Kidney (tissue), 13 donors: ENCODE measurements at regions not wholly inside any gene's neighbourhood (a gene's known extent, or its start where the extent isn't known, plus 50 kb on each side); places are given as distances from the start of the nearest gene placed in this dataset.

Source experiments
- DNase-seq, 5 donors: peaks; one replicate each; pipeline ENCODE4 v3.0.0-alpha.2; 2013 to 2020
- FAIRE-seq: peaks from 2 replicates; lab custom pipeline; 2012; peaks lifted over from hg19 to GRCh38; lab: Jason Lieb, UNC
- H3K27ac ChIP-seq, 2 donors: one replicate each; pipeline ENCODE4 v1.7.0; 2013; ENCODE audit warnings: low read depth in 2 of 2, low read length in 2 of 2, inconsistent platforms in 1 of 2
- H3K27me3 ChIP-seq: one replicate; pipeline ENCODE4 v1.7.1; 2013; ENCODE audit warnings: low read length, inconsistent platforms; ENCODE audit not compliant: control insufficient read depth, insufficient read depth
- H3K36me3 ChIP-seq, 3 donors: one replicate each; pipeline versions ENCODE4 v1.7.0 to v1.7.1; 2013; ENCODE audit warnings: low read length in 3 of 3, control low read depth in 1 of 3, inconsistent platforms in 1 of 3; ENCODE audit not compliant: insufficient read depth in 3 of 3, control insufficient read depth in 2 of 3
- H3K4me1 ChIP-seq, 3 donors: one replicate each; pipeline versions ENCODE4 v1.7.0 to v1.7.1; 2013; ENCODE audit warnings: low read length in 3 of 3, inconsistent platforms in 1 of 3, low read depth in 1 of 3; ENCODE audit not compliant: control insufficient read depth in 2 of 3, insufficient read depth in 2 of 3
- H3K4me3 ChIP-seq, 3 donors: one replicate each; pipeline versions ENCODE4 v1.7.0 to v1.8.1; 2013; ENCODE audit warnings: low read length in 3 of 3, control low read depth in 1 of 3, inconsistent platforms in 1 of 3
- H3K9ac ChIP-seq, 3 donors: one replicate each; pipeline versions ENCODE4 v1.7.0 to v1.7.1; 2013; ENCODE audit warnings: low read length in 3 of 3, control low read depth in 1 of 3, inconsistent platforms in 1 of 3
- H3K9me3 ChIP-seq, 3 donors: one replicate each; pipeline versions ENCODE4 v1.7.0 to v1.7.1; 2013; ENCODE audit warnings: low read length in 3 of 3, control low read depth in 1 of 3, inconsistent platforms in 1 of 3; ENCODE audit not compliant: control insufficient read depth in 2 of 3, insufficient read depth in 1 of 3
- intact Hi-C: fragments of 100-400 bp; cut with DNase I; formaldehyde crosslinking; loops from one replicate; pipeline ENCODE4 v1.11.1; 2022
- TF ChIP-seq, protein P1 (sequence below): IDR thresholded peaks from 3 replicates; pipeline ENCODE4 v1.5.1; 2012; ENCODE audit warnings: mild to moderate bottlenecking, moderate library complexity, borderline replicate concordance; ENCODE audit not compliant: insufficient read depth; ENCODE audit errors: extremely low read depth
- donor health status: control.
- donor health status: control.
- donor health status: control.
- donor health status: control.
- donor health status: control.
- donor health status: DM: yes; HTN: yes; CAD: no.
- donor health status: Normal renal cell carcinoma (clear cell type).

DNA sequence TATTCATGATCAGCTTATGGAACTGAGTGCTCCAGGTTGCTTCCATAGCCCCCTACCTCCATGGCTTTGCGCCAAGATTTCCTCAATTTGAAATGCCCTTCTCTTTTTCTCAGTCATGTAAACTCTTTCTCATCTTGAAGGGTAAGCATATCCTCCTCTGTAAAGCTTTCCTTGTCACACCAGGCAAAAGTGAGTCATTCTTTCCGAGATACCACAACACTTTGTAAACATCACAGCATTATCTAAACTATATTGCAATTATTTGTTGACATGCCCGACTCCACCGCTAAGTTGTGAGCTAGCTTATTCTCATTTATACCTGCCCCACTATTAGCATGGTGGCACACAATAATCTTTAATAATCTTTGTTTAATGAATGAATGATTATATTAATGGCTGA, 419.5 kb upstream of the CHST9 start:
- no peaks in the 10 kb centered on the region for H3K4me1 ChIP-seq
- H3K9me3 ChIP-seq: no peaks in the 10 kb centered on the region
- TF ChIP-seq, protein P1, sequence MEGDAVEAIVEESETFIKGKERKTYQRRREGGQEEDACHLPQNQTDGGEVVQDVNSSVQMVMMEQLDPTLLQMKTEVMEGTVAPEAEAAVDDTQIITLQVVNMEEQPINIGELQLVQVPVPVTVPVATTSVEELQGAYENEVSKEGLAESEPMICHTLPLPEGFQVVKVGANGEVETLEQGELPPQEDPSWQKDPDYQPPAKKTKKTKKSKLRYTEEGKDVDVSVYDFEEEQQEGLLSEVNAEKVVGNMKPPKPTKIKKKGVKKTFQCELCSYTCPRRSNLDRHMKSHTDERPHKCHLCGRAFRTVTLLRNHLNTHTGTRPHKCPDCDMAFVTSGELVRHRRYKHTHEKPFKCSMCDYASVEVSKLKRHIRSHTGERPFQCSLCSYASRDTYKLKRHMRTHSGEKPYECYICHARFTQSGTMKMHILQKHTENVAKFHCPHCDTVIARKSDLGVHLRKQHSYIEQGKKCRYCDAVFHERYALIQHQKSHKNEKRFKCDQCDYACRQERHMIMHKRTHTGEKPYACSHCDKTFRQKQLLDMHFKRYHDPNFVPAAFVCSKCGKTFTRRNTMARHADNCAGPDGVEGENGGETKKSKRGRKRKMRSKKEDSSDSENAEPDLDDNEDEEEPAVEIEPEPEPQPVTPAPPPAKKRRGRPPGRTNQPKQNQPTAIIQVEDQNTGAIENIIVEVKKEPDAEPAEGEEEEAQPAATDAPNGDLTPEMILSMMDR: no peak
- DNase-seq (no peak), FAIRE-seq (no peak)
- H3K4me3 ChIP-seq: no peak overlapping the region
- intact Hi-C loops: no loop called here
- no peaks in the 10 kb centered on the region for H3K36me3 ChIP-seq
- no peak overlapping the region for H3K9ac ChIP-seq
- H3K27ac ChIP-seq: no peak overlapping the region
- H3K27me3 ChIP-seq: no peaks in the 10 kb centered on the region

DNA sequence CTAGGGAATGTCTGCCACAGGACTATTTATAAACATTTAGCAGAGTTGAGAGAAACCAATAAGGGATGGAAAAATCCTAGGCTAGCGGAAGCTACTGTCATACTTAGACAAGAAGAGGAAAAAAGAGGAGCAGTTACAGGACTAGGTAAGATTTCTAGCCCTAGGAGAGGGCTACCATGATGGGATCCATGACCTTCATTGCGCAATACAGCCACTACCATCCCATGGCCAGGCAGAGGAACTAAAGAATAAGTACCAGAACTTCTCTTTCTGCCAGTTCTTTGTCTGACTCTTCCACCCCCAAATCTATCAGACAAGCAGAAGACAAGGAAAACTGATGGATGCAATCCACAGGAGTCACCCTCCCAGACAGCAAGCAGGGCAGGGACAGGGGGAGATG, 417.0 kb upstream of the CHST9 start:
- TF ChIP-seq, protein P1: no peak
- FAIRE-seq: no peak
- no peaks in the 10 kb centered on the region for H3K36me3 ChIP-seq

DNA sequence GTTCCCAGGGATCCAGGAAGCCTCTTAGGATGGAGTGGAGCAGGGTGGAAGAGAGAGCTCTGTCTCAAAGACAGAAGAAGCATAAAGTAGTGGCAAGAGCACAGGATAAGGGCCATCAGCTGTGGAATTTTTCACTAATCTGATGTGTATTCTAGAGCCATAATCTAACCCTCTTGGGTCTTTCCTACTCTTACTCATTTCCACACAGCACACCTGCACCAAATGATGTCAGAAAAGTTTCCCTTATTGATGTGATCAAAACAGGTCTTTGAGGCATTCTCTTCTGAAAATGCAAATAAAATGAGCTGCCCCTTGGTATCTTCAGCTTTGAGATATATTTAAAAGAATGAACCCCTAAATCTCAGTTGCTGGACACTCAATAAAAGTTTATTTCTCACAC, 415.1 kb upstream of the CHST9 start:
- Histone ChIP-seq H3K9me3 (no peaks in the 10 kb centered on the region), H3K4me1 (no peaks in the 10 kb centered on the region), H3K27me3 (no peaks in the 10 kb centered on the region), H3K4me3 (no peak overlapping the region), H3K27ac (no peak overlapping the region), H3K9ac (no peak overlapping the region), H3K36me3 (no peaks in the 10 kb centered on the region)
- DNase-seq (no peak), FAIRE-seq (no peak)
- TF ChIP-seq, protein P1: no peak
- intact Hi-C loops: no loop called here

More for the DNA sequence above, 417.0 kb upstream of the CHST9 start:
- intact Hi-C loops: no loop called here
- no peak overlapping the region for H3K9ac ChIP-seq
- no peak overlapping the region for H3K4me3 ChIP-seq
- H3K9me3 ChIP-seq: no peaks in the 10 kb centered on the region
- no peaks in the 10 kb centered on the region for H3K27me3 ChIP-seq
- H3K4me1 ChIP-seq: no peaks in the 10 kb centered on the region
- no peak overlapping the region for H3K27ac ChIP-seq
- DNase-seq: no peak

DNA sequence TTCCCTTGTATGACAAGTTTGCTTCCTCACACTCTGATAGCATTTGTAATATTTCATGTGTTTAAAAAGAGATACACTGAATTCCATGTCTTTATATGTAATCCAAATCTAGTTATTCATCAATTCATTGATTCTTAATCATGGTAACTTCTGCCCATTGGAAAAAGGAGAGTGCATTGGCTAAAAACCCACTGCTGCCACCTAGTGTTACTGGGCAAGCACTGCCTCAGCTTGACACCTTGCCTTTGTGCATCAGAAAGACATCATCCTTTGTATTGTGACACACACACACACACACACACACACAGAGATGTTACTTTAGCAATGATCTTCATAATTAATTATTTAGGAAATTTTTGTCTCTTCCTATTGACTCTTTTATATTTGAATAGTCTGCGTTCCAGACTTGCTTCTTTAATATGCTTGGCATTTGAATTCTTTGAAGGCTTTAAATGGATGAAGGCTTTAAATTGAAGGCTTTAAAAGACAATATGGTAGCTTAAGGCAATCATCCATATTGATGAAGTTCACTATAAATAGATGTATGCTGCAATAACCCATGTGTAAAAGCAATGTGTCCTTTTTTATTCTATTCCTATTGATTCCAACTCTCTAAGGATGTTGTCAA, 414.2 kb upstream of the CHST9 start:
- no peaks in the 10 kb centered on the region for H3K36me3 ChIP-seq
- H3K27me3 ChIP-seq: no peaks in the 10 kb centered on the region
- DNase-seq: peak in 4 of 5 donors; percentile 44 to 72 (median 54)
- H3K9ac ChIP-seq: no peak overlapping the region
- FAIRE-seq: no peak
- H3K27ac ChIP-seq: no peak overlapping the region
- H3K4me1 ChIP-seq: no peaks in the 10 kb centered on the region
- H3K4me3 ChIP-seq: no peak overlapping the region
- H3K9me3 ChIP-seq: no peaks in the 10 kb centered on the region
- TF ChIP-seq, protein P1: peak; percentile 87
- intact Hi-C loops: no loop called here
